ENCODE measurements at regions not wholly inside any gene's neighbourhood (a gene's known extent, or its start where the extent isn't known, plus 50 kb on each side); places are given as distances from the start of the nearest gene placed in this dataset.

GRCh38 chr2:35891528-35891927, 464.1 kb upstream of the CRIM1 start:
- TF ChIP-seq, protein P1, sequence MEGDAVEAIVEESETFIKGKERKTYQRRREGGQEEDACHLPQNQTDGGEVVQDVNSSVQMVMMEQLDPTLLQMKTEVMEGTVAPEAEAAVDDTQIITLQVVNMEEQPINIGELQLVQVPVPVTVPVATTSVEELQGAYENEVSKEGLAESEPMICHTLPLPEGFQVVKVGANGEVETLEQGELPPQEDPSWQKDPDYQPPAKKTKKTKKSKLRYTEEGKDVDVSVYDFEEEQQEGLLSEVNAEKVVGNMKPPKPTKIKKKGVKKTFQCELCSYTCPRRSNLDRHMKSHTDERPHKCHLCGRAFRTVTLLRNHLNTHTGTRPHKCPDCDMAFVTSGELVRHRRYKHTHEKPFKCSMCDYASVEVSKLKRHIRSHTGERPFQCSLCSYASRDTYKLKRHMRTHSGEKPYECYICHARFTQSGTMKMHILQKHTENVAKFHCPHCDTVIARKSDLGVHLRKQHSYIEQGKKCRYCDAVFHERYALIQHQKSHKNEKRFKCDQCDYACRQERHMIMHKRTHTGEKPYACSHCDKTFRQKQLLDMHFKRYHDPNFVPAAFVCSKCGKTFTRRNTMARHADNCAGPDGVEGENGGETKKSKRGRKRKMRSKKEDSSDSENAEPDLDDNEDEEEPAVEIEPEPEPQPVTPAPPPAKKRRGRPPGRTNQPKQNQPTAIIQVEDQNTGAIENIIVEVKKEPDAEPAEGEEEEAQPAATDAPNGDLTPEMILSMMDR (IDR thresholded peaks at IDR 0.05; ENCODE audit: insufficient read depth in 1 of 2, low read depth in 1 of 2, low read length in 1 of 2, severe bottlenecking in 1 of 2, unreplicated experiment in 1 of 2) = no peak
- POLR2A ChIA-PET = no interaction called here
- intact Hi-C loops (cut with micrococcal nuclease; ENCODE audit: unreplicated experiment) = no loop called here
- H3K27me3 ChIP-seq (replicated peaks; ENCODE audit: control insufficient read depth, insufficient read depth, low read length) = no peaks in the 10 kb centered on the region
- Mint-ChIP-seq H3K36me3 (ENCODE audit: insufficient read depth, unreplicated experiment) (no peaks in the 10 kb centered on the region), H3K4me1 (ENCODE audit: low read depth, unreplicated experiment) (no peaks in the 10 kb centered on the region), H3K9me3 (ENCODE audit: unreplicated experiment) (no peaks in the 10 kb centered on the region), H3K27me3 (ENCODE audit: insufficient read depth, unreplicated experiment) (no peaks in the 10 kb centered on the region), H3K27ac (ENCODE audit: unreplicated experiment) (no peak overlapping the region), H3K4me3 (ENCODE audit: unreplicated experiment) (no peak overlapping the region)
- H3K9me3 ChIP-seq = no peaks in the 10 kb centered on the region
- H3K36me3 ChIP-seq (ENCODE audit: control insufficient read depth, insufficient read depth, low read length) = no peaks in the 10 kb centered on the region
- H3K4me1 ChIP-seq = no peaks in the 10 kb centered on the region
- no peak for DNase-seq
- no TSS peak for BruUV-seq (replicated peaks)
- CTCF ChIA-PET = no interaction called here
- H3K4me3 ChIP-seq (ENCODE audit: low read depth, low read length) = no peak overlapping the region

DNA sequence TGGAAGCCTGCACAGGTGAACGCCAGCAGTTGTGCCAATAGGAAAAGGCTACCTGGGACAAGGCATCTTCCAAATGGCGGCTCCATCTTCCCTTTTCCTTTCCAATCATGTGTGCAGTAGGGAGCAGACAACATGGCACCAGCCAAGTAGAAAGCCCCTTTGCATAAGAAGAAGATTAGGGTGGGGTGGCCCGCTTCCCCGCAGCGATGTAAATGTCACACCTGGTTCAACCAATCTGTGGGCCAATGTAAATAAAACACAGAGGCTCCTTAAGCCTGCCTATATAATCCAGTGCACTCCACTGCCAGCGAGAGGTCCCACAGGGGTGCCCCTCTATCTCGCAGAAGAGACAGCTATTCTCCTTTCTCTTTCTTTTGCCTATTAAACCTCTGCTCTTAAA, 468.4 kb upstream of the CRIM1 start:
- H3K27me3 ChIP-seq (replicated peaks; ENCODE audit: control insufficient read depth, insufficient read depth, low read length) = no peaks in the 10 kb centered on the region
- no peaks in the 10 kb centered on the region for H3K4me1 Mint-ChIP-seq (ENCODE audit: low read depth, unreplicated experiment)
- no peak overlapping the region for H3K4me3 ChIP-seq (ENCODE audit: low read depth, low read length)
- ChIA-PET POLR2A (no interaction called here), CTCF (no interaction called here)
- H3K9me3 Mint-ChIP-seq (ENCODE audit: unreplicated experiment) = no peaks in the 10 kb centered on the region
- H3K9me3 ChIP-seq = no peaks in the 10 kb centered on the region
- no peaks in the 10 kb centered on the region for H3K36me3 Mint-ChIP-seq (ENCODE audit: insufficient read depth, unreplicated experiment)
- peaks cover 3% of the 10 kb centered on the region for H3K27me3 Mint-ChIP-seq (ENCODE audit: insufficient read depth, unreplicated experiment)
- no TSS peak for BruUV-seq (replicated peaks)
- H3K4me1 ChIP-seq = no peaks in the 10 kb centered on the region
- intact Hi-C loops (cut with micrococcal nuclease; ENCODE audit: unreplicated experiment) = no loop called here
- TF ChIP-seq, protein P1 (IDR thresholded peaks at IDR 0.05; ENCODE audit: insufficient read depth in 1 of 2, low read depth in 1 of 2, low read length in 1 of 2, severe bottlenecking in 1 of 2, unreplicated experiment in 1 of 2) = no peak
- H3K36me3 ChIP-seq (ENCODE audit: control insufficient read depth, insufficient read depth, low read length) = no peaks in the 10 kb centered on the region
- no peak for DNase-seq
- H3K27ac Mint-ChIP-seq (ENCODE audit: unreplicated experiment) = no peak overlapping the region
- H3K4me3 Mint-ChIP-seq (ENCODE audit: unreplicated experiment) = no peak overlapping the region

DNA sequence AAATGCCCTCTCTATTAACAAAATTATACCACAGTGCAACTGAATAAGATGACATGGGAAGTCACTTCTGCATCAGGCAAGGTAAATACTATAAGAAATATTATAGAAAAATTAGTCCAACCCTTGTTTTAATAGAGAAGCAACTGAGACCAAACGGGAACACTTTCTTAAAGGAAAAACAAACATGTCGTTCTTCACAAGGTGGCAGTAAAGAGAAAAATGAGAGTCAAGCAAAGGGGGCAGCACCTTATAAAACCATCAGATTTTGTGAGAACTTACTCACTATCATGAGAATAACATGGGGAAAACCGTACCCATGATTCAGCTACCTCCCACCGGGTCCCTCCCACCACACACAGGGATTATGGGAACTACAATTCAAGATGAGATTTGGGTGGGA, 481.7 kb upstream of the CRIM1 start:
- Mint-ChIP-seq H3K4me1 (ENCODE audit: low read depth, unreplicated experiment) (no peaks in the 10 kb centered on the region), H3K36me3 (ENCODE audit: insufficient read depth, unreplicated experiment) (no peaks in the 10 kb centered on the region), H3K4me3 (ENCODE audit: unreplicated experiment) (no peak overlapping the region), H3K9me3 (ENCODE audit: unreplicated experiment) (no peaks in the 10 kb centered on the region), H3K27ac (ENCODE audit: unreplicated experiment) (no peak overlapping the region), H3K27me3 (ENCODE audit: insufficient read depth, unreplicated experiment) (peaks cover 4% of the 10 kb centered on the region)
- BruUV-seq (replicated peaks) = no TSS peak
- no peaks in the 10 kb centered on the region for H3K9me3 ChIP-seq
- POLR2A ChIA-PET = no interaction called here
- intact Hi-C loops (cut with micrococcal nuclease; ENCODE audit: unreplicated experiment) = loop anchor here (10.0 kb wide), 2 partner anchors 321 to 911 kb away; no protein-coding TSS in a partner anchor
- H3K4me1 ChIP-seq = no peaks in the 10 kb centered on the region
- CTCF ChIA-PET = no interaction called here
- H3K4me3 ChIP-seq (ENCODE audit: low read depth, low read length) = no peak overlapping the region
- no peaks in the 10 kb centered on the region for H3K27me3 ChIP-seq (replicated peaks; ENCODE audit: control insufficient read depth, insufficient read depth, low read length)
- TF ChIP-seq, protein P1 (IDR thresholded peaks at IDR 0.05; ENCODE audit: insufficient read depth in 1 of 2, low read depth in 1 of 2, low read length in 1 of 2, severe bottlenecking in 1 of 2, unreplicated experiment in 1 of 2) = peak in 1 of 2 experiments; percentile 21
- DNase-seq = no peak
- no peaks in the 10 kb centered on the region for H3K36me3 ChIP-seq (ENCODE audit: control insufficient read depth, insufficient read depth, low read length)

All from Caco-2 (cell line).